ENCODE measurements at regions not wholly inside any gene's neighbourhood (a gene's known extent, or its start where the extent isn't known, plus 50 kb on each side); places are given as distances from the start of the nearest gene placed in this dataset.

DNA sequence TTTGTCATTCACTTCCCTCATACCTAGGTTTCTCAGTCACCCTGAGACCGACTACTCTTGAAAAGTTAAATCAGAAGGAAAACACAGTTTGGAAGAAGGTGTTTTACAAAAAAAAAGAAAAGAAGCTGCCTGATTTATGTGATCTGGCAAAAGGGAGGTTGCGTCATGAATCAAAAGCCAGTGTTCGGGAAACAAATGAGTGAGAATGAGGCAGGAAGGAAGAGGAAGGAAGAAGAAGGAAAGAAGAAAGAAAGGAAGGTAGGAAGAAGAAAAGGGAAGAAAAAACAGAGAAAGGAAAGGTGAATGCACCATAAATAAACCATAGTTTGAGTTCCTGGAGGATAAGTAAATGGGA lies 314.6 kb downstream of the BLID start (continued):
- TF ChIP-seq, protein P1, sequence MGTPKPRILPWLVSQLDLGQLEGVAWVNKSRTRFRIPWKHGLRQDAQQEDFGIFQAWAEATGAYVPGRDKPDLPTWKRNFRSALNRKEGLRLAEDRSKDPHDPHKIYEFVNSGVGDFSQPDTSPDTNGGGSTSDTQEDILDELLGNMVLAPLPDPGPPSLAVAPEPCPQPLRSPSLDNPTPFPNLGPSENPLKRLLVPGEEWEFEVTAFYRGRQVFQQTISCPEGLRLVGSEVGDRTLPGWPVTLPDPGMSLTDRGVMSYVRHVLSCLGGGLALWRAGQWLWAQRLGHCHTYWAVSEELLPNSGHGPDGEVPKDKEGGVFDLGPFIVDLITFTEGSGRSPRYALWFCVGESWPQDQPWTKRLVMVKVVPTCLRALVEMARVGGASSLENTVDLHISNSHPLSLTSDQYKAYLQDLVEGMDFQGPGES (IDR thresholded peaks at IDR 0.05; ENCODE audit: low read depth, low read length) = no peak
- TF ChIP-seq RAD21 (IDR thresholded peaks at IDR 0.05; ENCODE audit: low read length) = no peak
- TF ChIP-seq FOXJ3 (CRISPR knock-in tag; IDR thresholded peaks at IDR 0.05) = no peak
- no peak for TF ChIP-seq RFX5 (IDR thresholded peaks at IDR 0.05; ENCODE audit: low read length)
- TF ChIP-seq EZH2phosphoT487 (IDR thresholded peaks at IDR 0.05; ENCODE audit: borderline replicate concordance, low read depth) = no peak
- no peak for TF ChIP-seq YY1 (IDR thresholded peaks at IDR 0.05; ENCODE audit: low read depth)
- TF ChIP-seq, protein P2, sequence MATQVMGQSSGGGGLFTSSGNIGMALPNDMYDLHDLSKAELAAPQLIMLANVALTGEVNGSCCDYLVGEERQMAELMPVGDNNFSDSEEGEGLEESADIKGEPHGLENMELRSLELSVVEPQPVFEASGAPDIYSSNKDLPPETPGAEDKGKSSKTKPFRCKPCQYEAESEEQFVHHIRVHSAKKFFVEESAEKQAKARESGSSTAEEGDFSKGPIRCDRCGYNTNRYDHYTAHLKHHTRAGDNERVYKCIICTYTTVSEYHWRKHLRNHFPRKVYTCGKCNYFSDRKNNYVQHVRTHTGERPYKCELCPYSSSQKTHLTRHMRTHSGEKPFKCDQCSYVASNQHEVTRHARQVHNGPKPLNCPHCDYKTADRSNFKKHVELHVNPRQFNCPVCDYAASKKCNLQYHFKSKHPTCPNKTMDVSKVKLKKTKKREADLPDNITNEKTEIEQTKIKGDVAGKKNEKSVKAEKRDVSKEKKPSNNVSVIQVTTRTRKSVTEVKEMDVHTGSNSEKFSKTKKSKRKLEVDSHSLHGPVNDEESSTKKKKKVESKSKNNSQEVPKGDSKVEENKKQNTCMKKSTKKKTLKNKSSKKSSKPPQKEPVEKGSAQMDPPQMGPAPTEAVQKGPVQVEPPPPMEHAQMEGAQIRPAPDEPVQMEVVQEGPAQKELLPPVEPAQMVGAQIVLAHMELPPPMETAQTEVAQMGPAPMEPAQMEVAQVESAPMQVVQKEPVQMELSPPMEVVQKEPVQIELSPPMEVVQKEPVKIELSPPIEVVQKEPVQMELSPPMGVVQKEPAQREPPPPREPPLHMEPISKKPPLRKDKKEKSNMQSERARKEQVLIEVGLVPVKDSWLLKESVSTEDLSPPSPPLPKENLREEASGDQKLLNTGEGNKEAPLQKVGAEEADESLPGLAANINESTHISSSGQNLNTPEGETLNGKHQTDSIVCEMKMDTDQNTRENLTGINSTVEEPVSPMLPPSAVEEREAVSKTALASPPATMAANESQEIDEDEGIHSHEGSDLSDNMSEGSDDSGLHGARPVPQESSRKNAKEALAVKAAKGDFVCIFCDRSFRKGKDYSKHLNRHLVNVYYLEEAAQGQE (IDR thresholded peaks at IDR 0.05; ENCODE audit: low read depth, low read length) = no peak
- no peak for TF ChIP-seq EP300 (IDR thresholded peaks at IDR 0.05; ENCODE audit: borderline replicate concordance in 1 of 2, low read depth in 1 of 2, low read length in 1 of 2)

DNA sequence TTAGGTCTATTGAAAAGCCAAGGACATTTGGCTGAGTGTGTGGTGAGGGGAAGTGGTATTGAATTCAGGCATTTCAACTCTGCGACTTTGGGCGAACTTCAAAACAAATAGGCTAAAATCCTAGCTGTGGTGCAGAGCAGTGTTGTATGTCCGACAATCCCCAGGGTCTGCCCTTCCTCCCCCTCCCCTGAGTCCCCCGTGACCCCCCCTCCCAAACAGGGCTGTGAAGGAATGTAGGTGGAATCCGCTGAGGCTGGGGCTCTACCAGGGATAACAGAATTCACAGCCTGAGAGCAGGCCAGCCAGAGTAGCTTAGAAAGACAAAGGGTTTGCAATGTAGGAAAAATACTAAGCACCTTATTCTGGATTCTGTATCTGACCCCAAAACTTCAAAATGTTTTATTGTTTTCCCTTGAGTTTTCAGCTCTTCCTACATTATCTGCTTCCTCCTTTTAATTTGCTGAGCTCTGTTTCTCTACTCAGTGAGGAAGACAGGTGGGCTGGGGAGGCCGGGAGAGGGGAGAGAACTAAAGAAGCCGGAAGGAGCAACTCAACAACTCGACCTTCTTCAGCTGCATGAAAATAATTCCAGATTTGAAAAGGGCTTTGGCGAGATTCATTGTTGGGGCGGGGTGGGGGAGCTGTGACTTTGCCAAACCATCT lies 315.2 kb downstream of the BLID start:
- H3K27ac ChIP-seq (ENCODE audit: low read depth in 2 of 2, low read length in 1 of 2) = no peak overlapping the region
- H3K4me1 ChIP-seq (ENCODE audit: control insufficient read depth in 1 of 2, insufficient read depth in 2 of 2, low read depth in 1 of 2, low read length in 1 of 2) = no peaks in the 10 kb centered on the region
- CTCF ChIA-PET = no interaction called here
- H3K9ac ChIP-seq = no peak overlapping the region
- peaks cover 5% of the 10 kb centered on the region; the same call in 1 of the 2 replicates for H3K9me3 ChIP-seq
- H3K4me2 ChIP-seq = no peak overlapping the region
- POLR2A ChIA-PET = no interaction called here
- H3F3A ChIP-seq (replicated peaks; ENCODE audit: insufficient read depth) = no peaks in the 10 kb centered on the region
- WGBS (ENCODE audit: low lambda C conversion rate) = 66% methylated on average over 10 of the region's 10 CpGs
- no peaks in the 10 kb centered on the region for H3K36me3 ChIP-seq (replicated peaks in 1 of 2; ENCODE audit: control insufficient read depth in 1 of 2, insufficient read depth in 2 of 2, low read length in 1 of 2)
- H3K27me3 ChIP-seq (ENCODE audit: insufficient read depth) = no peaks in the 10 kb centered on the region
- no peak overlapping the region for H3K4me3 ChIP-seq (ENCODE audit: low read depth in 2 of 2, low read length in 1 of 2)
- no peaks in the 10 kb centered on the region for H3K79me2 ChIP-seq (ENCODE audit: insufficient read depth)
- no peak overlapping the region for H2AFZ ChIP-seq (ENCODE audit: low read depth)
- no peak for DNase-seq
- H3K9me2 ChIP-seq = no peaks in the 10 kb centered on the region
- no peaks in the 10 kb centered on the region for H4K20me1 ChIP-seq (ENCODE audit: insufficient read depth)
- TF ChIP-seq, protein P3, sequence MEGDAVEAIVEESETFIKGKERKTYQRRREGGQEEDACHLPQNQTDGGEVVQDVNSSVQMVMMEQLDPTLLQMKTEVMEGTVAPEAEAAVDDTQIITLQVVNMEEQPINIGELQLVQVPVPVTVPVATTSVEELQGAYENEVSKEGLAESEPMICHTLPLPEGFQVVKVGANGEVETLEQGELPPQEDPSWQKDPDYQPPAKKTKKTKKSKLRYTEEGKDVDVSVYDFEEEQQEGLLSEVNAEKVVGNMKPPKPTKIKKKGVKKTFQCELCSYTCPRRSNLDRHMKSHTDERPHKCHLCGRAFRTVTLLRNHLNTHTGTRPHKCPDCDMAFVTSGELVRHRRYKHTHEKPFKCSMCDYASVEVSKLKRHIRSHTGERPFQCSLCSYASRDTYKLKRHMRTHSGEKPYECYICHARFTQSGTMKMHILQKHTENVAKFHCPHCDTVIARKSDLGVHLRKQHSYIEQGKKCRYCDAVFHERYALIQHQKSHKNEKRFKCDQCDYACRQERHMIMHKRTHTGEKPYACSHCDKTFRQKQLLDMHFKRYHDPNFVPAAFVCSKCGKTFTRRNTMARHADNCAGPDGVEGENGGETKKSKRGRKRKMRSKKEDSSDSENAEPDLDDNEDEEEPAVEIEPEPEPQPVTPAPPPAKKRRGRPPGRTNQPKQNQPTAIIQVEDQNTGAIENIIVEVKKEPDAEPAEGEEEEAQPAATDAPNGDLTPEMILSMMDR (IDR thresholded peaks at IDR 0.05) = no peak
- TF ChIP-seq NRF1 (IDR thresholded peaks at IDR 0.05; ENCODE audit: low read depth, low read length) (no peak), CHD2 (IDR thresholded peaks at IDR 0.05; ENCODE audit: low read length, partially characterized antibody) (no peak), ELF1 (IDR thresholded peaks at IDR 0.05) (no peak), YY1 (IDR thresholded peaks at IDR 0.05; ENCODE audit: low read depth) (no peak), FOSL2 (IDR thresholded peaks at IDR 0.05; ENCODE audit: borderline replicate concordance, low read depth) (no peak), TAF1 (IDR thresholded peaks at IDR 0.05; ENCODE audit: borderline replicate concordance, low read depth, low read length) (no peak), FOXM1 (IDR thresholded peaks at IDR 0.05; ENCODE audit: low read depth) (no peak)
- TF ChIP-seq, protein P1 (IDR thresholded peaks at IDR 0.05; ENCODE audit: low read depth, low read length) = no peak
- TF ChIP-seq, protein P4, sequence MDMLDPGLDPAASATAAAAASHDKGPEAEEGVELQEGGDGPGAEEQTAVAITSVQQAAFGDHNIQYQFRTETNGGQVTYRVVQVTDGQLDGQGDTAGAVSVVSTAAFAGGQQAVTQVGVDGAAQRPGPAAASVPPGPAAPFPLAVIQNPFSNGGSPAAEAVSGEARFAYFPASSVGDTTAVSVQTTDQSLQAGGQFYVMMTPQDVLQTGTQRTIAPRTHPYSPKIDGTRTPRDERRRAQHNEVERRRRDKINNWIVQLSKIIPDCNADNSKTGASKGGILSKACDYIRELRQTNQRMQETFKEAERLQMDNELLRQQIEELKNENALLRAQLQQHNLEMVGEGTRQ (IDR thresholded peaks at IDR 0.05; ENCODE audit: borderline replicate concordance, low read depth, low read length) = no peak
- TF ChIP-seq, protein P5, sequence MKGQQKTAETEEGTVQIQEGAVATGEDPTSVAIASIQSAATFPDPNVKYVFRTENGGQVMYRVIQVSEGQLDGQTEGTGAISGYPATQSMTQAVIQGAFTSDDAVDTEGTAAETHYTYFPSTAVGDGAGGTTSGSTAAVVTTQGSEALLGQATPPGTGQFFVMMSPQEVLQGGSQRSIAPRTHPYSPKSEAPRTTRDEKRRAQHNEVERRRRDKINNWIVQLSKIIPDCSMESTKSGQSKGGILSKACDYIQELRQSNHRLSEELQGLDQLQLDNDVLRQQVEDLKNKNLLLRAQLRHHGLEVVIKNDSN (IDR thresholded peaks at IDR 0.05; ENCODE audit: borderline replicate concordance, low read depth) = no peak
- TF ChIP-seq, protein P6, sequence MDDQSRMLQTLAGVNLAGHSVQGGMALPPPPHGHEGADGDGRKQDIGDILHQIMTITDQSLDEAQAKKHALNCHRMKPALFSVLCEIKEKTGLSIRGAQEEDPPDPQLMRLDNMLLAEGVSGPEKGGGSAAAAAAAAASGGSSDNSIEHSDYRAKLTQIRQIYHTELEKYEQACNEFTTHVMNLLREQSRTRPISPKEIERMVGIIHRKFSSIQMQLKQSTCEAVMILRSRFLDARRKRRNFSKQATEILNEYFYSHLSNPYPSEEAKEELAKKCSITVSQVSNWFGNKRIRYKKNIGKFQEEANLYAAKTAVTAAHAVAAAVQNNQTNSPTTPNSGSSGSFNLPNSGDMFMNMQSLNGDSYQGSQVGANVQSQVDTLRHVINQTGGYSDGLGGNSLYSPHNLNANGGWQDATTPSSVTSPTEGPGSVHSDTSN (IDR thresholded peaks at IDR 0.05) = no peak
